ENCODE measurements at regions not wholly inside any gene's neighbourhood (a gene's known extent, or its start where the extent isn't known, plus 50 kb on each side); places are given as distances from the start of the nearest gene placed in this dataset.
"Not testable (repeated sequence)": the region's sequence is repeated elsewhere in the genome, so short reads cannot be mapped to it uniquely, and the experiment has no call there.

- no peak for DNase-seq (ENCODE audit: low read depth)
- H3K4me3 ChIP-seq (ENCODE audit: low read depth, low read length), result no peak overlapping the region
- TF ChIP-seq CTCF (IDR thresholded peaks at IDR 0.05; ENCODE audit: low read depth, low read length, missing control alignments), result no peak
Measured at GRCh38 chr2:210859314-210859713, 302.9 kb downstream of the CPS1 start.

- no peak overlapping the region for H3K4me3 ChIP-seq (ENCODE audit: low read depth, low read length)
- TF ChIP-seq CTCF (IDR thresholded peaks at IDR 0.05; ENCODE audit: low read depth, low read length, missing control alignments), result no peak
- no peak for DNase-seq (ENCODE audit: low read depth)
Measured at GRCh38 chr2:210860276-210860675, 303.9 kb downstream of the CPS1 start.

GRCh38 chr2:210861038-210861665 lies 304.8 kb downstream of the CPS1 start:
- DNase-seq (ENCODE audit: low read depth), result no peak
- no peak for TF ChIP-seq CTCF (IDR thresholded peaks at IDR 0.05; ENCODE audit: low read depth, low read length, missing control alignments)

GRCh38 chr2:210862283-210863065 lies 306.1 kb downstream of the CPS1 start:
- DNase-seq (ENCODE audit: low read depth), result no peak
- H3K4me3 ChIP-seq (ENCODE audit: low read depth, low read length), result no peak overlapping the region
- TF ChIP-seq CTCF (IDR thresholded peaks at IDR 0.05; ENCODE audit: low read depth, low read length, missing control alignments), result no peak

More at GRCh38 chr2:210861038-210861665, 304.8 kb downstream of the CPS1 start:
- H3K4me3 ChIP-seq (ENCODE audit: low read depth, low read length), result no peak overlapping the region

- no peak overlapping the region for H3K4me3 ChIP-seq (ENCODE audit: low read depth, low read length)
- TF ChIP-seq CTCF (IDR thresholded peaks at IDR 0.05; ENCODE audit: low read depth, low read length, missing control alignments), result no peak
- DNase-seq (ENCODE audit: low read depth), result no peak
Measured at GRCh38 chr2:210863283-210863682, 306.9 kb downstream of the CPS1 start.

- not testable (repeated sequence) for DNase-seq (ENCODE audit: low read depth); H3K4me3 ChIP-seq (ENCODE audit: low read depth, low read length)
Measured at GRCh38 chr2:210871566-210871965, 315.2 kb downstream of the CPS1 start.

GRCh38 chr2:210873631-210874030 lies 317.2 kb downstream of the CPS1 start:
- no peak for TF ChIP-seq CTCF (IDR thresholded peaks at IDR 0.05; ENCODE audit: low read depth, low read length, missing control alignments)
- DNase-seq (ENCODE audit: low read depth), result no peak
- H3K4me3 ChIP-seq (ENCODE audit: low read depth, low read length), result no peak overlapping the region

All from GM12864 (cell line).